CD4-positive, CD25-positive, alpha-beta regulatory T cell (primary cell): ENCODE measurements at regions not wholly inside any gene's neighbourhood (a gene's known extent, or its start where the extent isn't known, plus 50 kb on each side); places are given as distances from the start of the nearest gene placed in this dataset.
"Not testable (repeated sequence)": the region's sequence is repeated elsewhere in the genome, so short reads cannot be mapped to it uniquely, and the experiment has no call there.

ENCODE experiments used
- ATAC-seq, 2 donors: fragments of 150-1000 bp; cut with Tn5 transposase; one replicate each; pipeline ENCODE4 v1.10.0; 2021; ENCODE audit warnings: low read depth in 2 of 2, moderate number of reproducible peaks in 2 of 2, moderate library complexity in 1 of 2
- DNase-seq, 3 donors: peaks; one replicate each; pipeline versions ENCODE4 v3.0.0 to v3.0.0-alpha.2; 2012 to 2022; ENCODE audit warnings: mixed read lengths in 1 of 3
- H3K27ac ChIP-seq: one replicate; pipeline ENCODE4 v1.7.0; 2013; ENCODE audit warnings: mild to moderate bottlenecking, low read length; ENCODE audit not compliant: insufficient read depth, poor library complexity, severe bottlenecking
- H3K27me3 ChIP-seq: one replicate; pipeline ENCODE4 v1.7.0; 2013; ENCODE audit warnings: low read length; ENCODE audit not compliant: control insufficient read depth, insufficient read depth
- H3K36me3 ChIP-seq: one replicate; pipeline ENCODE4 v1.7.0; 2013; ENCODE audit warnings: mild to moderate bottlenecking, low read length, moderate library complexity; ENCODE audit not compliant: control insufficient read depth, insufficient read depth
- H3K4me1 ChIP-seq: 2 replicates; pipeline ENCODE4 v1.7.0; 2013; ENCODE audit warnings: mild to moderate bottlenecking, low read length; ENCODE audit not compliant: insufficient read depth, control insufficient read depth, poor library complexity, severe bottlenecking
- H3K4me3 ChIP-seq: one replicate; pipeline ENCODE4 v1.7.0; 2013; ENCODE audit warnings: low read depth, mild to moderate bottlenecking, low read length, moderate library complexity
- H3K9me3 ChIP-seq, 2 experiments: 1 replicate in 1 of 2; 2 replicates in 1 of 2; pipeline ENCODE4 v1.7.0; 2013; ENCODE audit warnings: low read length in 2 of 2, mild to moderate bottlenecking in 1 of 2, moderate library complexity in 1 of 2; ENCODE audit not compliant: control insufficient read depth in 2 of 2
- H3K27ac Mint-ChIP-seq, 3 donors: one replicate each; pipeline ENCODE4 v1.8.0; 2020 to 2022; ENCODE audit warnings: mild to moderate bottlenecking in 3 of 3, mixed read lengths in 3 of 3, moderate library complexity in 2 of 3
- H3K27me3 Mint-ChIP-seq: one replicate; pipeline ENCODE4 v1.8.0; 2022; ENCODE audit warnings: mild to moderate bottlenecking, mixed read lengths
- H3K36me3 Mint-ChIP-seq: one replicate; pipeline ENCODE4 v1.8.0; 2020; ENCODE audit warnings: mixed read lengths
- H3K4me1 Mint-ChIP-seq, 4 donors: one replicate each; pipeline ENCODE4 v1.8.0; 2020 to 2022; ENCODE audit warnings: mixed read lengths in 4 of 4, mild to moderate bottlenecking in 1 of 4
- H3K4me3 Mint-ChIP-seq, 4 donors: one replicate each; pipeline ENCODE4 v1.8.0; 2020 to 2022; ENCODE audit warnings: mild to moderate bottlenecking in 4 of 4, mixed read lengths in 4 of 4, moderate library complexity in 3 of 4
- H3K9me3 Mint-ChIP-seq, 7 donors: one replicate each; pipeline ENCODE4 v1.8.0; 2020 to 2022; ENCODE audit warnings: mixed read lengths in 7 of 7, mild to moderate bottlenecking in 3 of 7, moderate library complexity in 2 of 7

- not testable (repeated sequence) for H3K27me3 ChIP-seq, H3K4me3 Mint-ChIP-seq, H3K36me3 Mint-ChIP-seq, H3K27ac Mint-ChIP-seq, H3K4me1 Mint-ChIP-seq, H3K27me3 Mint-ChIP-seq, H3K4me1 ChIP-seq, H3K4me3 ChIP-seq, ATAC-seq, H3K36me3 ChIP-seq, DNase-seq, H3K27ac ChIP-seq
- peaks cover 29 to 35% of the 10 kb centered on the region in 2 experiments for H3K9me3 ChIP-seq
- H3K9me3 Mint-ChIP-seq = peaks cover 0 to 39% (median 16%) of the 10 kb centered on the region in 7 donors
These were observed 53.3 kb upstream of the ARL4D start for GRCh38 chr17:43345515-43345914.

GRCh38 chr17:43344685-43345084 is 54.1 kb upstream of the ARL4D start:
- Mint-ChIP-seq H3K4me1 (no peaks in the 10 kb centered on the region), H3K9me3 (peaks cover 0 to 34% (median 12%) of the 10 kb centered on the region in 7 donors), H3K36me3 (peaks cover 3% of the 10 kb centered on the region), H3K27me3 (no peaks in the 10 kb centered on the region), H3K27ac (no peak overlapping the region), H3K4me3 (no peak overlapping the region)
- Histone ChIP-seq H3K9me3 (peaks cover 26 to 30% of the 10 kb centered on the region in 2 experiments), H3K4me3 (no peak overlapping the region), H3K27ac (no peak overlapping the region), H3K4me1 (no peaks in the 10 kb centered on the region), H3K27me3 (peaks cover 4% of the 10 kb centered on the region), H3K36me3 (no peaks in the 10 kb centered on the region)
- no peak for DNase-seq
- no peak for ATAC-seq

- Mint-ChIP-seq H3K9me3 (peaks cover 0 to 15% (median 2%) of the 10 kb centered on the region in 7 donors), H3K27me3 (no peaks in the 10 kb centered on the region), H3K4me3 (no peak overlapping the region), H3K36me3 (peaks cover 3% of the 10 kb centered on the region), H3K27ac (no peak overlapping the region), H3K4me1 (peaks cover 0 to 7% (median 5%) of the 10 kb centered on the region in 4 donors)
- H3K4me3 ChIP-seq = no peak overlapping the region
- peaks cover 8 to 9% of the 10 kb centered on the region in 2 experiments for H3K9me3 ChIP-seq
- no peak for DNase-seq
- H3K36me3 ChIP-seq = no peaks in the 10 kb centered on the region
- no peak for ATAC-seq
- H3K4me1 ChIP-seq = no peaks in the 10 kb centered on the region
- H3K27ac ChIP-seq = no peak overlapping the region
- H3K27me3 ChIP-seq = peaks cover 4% of the 10 kb centered on the region
These were observed 56.3 kb upstream of the ARL4D start for GRCh38 chr17:43342589-43342890.

- H3K9me3 Mint-ChIP-seq = peaks cover 0 to 11% (median 0%) of the 10 kb centered on the region in 7 donors
- no peak overlapping the region for H3K27ac ChIP-seq
- H3K36me3 Mint-ChIP-seq = no peaks in the 10 kb centered on the region
These were observed 56.8 kb upstream of the ARL4D start for GRCh38 chr17:43341715-43342588.

GRCh38 chr17:43338886-43339516 is 59.8 kb upstream of the ARL4D start:
- Mint-ChIP-seq H3K4me3 (no peak overlapping the region), H3K4me1 (peaks cover 0 to 9% (median 6%) of the 10 kb centered on the region in 4 donors), H3K27ac (no peak overlapping the region), H3K36me3 (no peaks in the 10 kb centered on the region), H3K9me3 (peaks cover 0 to 7% (median 0%) of the 10 kb centered on the region in 7 donors), H3K27me3 (no peaks in the 10 kb centered on the region)
- Histone ChIP-seq H3K27ac (no peak overlapping the region), H3K36me3 (no peaks in the 10 kb centered on the region), H3K4me1 (peaks cover 3% of the 10 kb centered on the region), H3K9me3 (no peaks in the 10 kb centered on the region), H3K4me3 (no peak overlapping the region), H3K27me3 (peaks cover 4% of the 10 kb centered on the region)
- peak; percentile 34 to 62 (median 58) for DNase-seq
- ATAC-seq = no peak

More at GRCh38 chr17:43341715-43342588, 56.8 kb upstream of the ARL4D start:
- ATAC-seq (no peak), DNase-seq (peak in 1 of 3 donors; percentile 39)
- Mint-ChIP-seq H3K27me3 (no peaks in the 10 kb centered on the region), H3K4me3 (no peak overlapping the region), H3K27ac (peak overlapping the region in 1 of 3 donors; percentile 20), H3K4me1 (peaks cover 0 to 7% (median 5%) of the 10 kb centered on the region in 4 donors)
- Histone ChIP-seq H3K27me3 (peaks cover 4% of the 10 kb centered on the region), H3K4me1 (no peaks in the 10 kb centered on the region), H3K9me3 (peaks cover 2 to 3% of the 10 kb centered on the region in 2 experiments), H3K4me3 (no peak overlapping the region), H3K36me3 (no peaks in the 10 kb centered on the region)

- H3K36me3 Mint-ChIP-seq = no peaks in the 10 kb centered on the region
- H3K36me3 ChIP-seq = no peaks in the 10 kb centered on the region
- no peaks in the 10 kb centered on the region for H3K27me3 Mint-ChIP-seq
- H3K4me3 Mint-ChIP-seq = no peak overlapping the region
- peaks cover 4% of the 10 kb centered on the region for H3K27me3 ChIP-seq
- peaks cover 0 to 16% (median 13%) of the 10 kb centered on the region in 4 donors for H3K4me1 Mint-ChIP-seq
- H3K27ac ChIP-seq = no peak overlapping the region
- no peak overlapping the region for H3K4me3 ChIP-seq
- H3K9me3 ChIP-seq = no peaks in the 10 kb centered on the region
- peaks cover 5% of the 10 kb centered on the region for H3K4me1 ChIP-seq
- no peak for DNase-seq
- H3K9me3 Mint-ChIP-seq = peaks cover 0 to 7% (median 0%) of the 10 kb centered on the region in 7 donors
- no peak overlapping the region for H3K27ac Mint-ChIP-seq
- ATAC-seq = no peak
These were observed 60.9 kb upstream of the ARL4D start for GRCh38 chr17:43337684-43338428.

- Mint-ChIP-seq H3K4me3 (no peak overlapping the region), H3K27me3 (peaks cover 8% of the 10 kb centered on the region), H3K4me1 (peaks cover 0 to 16% (median 13%) of the 10 kb centered on the region in 4 donors), H3K27ac (no peak overlapping the region), H3K9me3 (no peaks in the 10 kb centered on the region), H3K36me3 (no peaks in the 10 kb centered on the region)
- H3K4me3 ChIP-seq = no peak overlapping the region
- no peak overlapping the region for H3K27ac ChIP-seq
- peaks cover 5% of the 10 kb centered on the region for H3K4me1 ChIP-seq
- H3K36me3 ChIP-seq = no peaks in the 10 kb centered on the region
- no peaks in the 10 kb centered on the region for H3K27me3 ChIP-seq
- no peaks in the 10 kb centered on the region for H3K9me3 ChIP-seq
- DNase-seq (no peak), ATAC-seq (no peak)
These were observed 63.9 kb upstream of the ARL4D start for GRCh38 chr17:43334738-43335402.
